HepG2 (cell line): ENCODE measurements at regions not wholly inside any gene's neighbourhood (a gene's known extent, or its start where the extent isn't known, plus 50 kb on each side); places are given as distances from the start of the nearest gene placed in this dataset.

Source experiments
- ATAC-seq: fragments of 200-7000 bp; cut with Tn5 transposase; 3 replicates; pipeline ENCODE4 v1.9.1; 2020; ENCODE audit warnings: mild to moderate bottlenecking, moderate library complexity
- BruUV-seq: library from RNA; stranded (reverse); fragments of 400-500 nt; replicated peaks from 2 replicates; lab custom pipeline; 2021; lab: Mats Ljungman, UMichigan
- CTCF ChIA-PET: fragments of 300-600 bp; formaldehyde crosslinking; extraction: SDS; loops from one replicate; lab custom pipeline; 2021; ENCODE audit warnings: low total read pairs, inconsistent platforms, low intra/inter-chr PET ratio; lab: Yijun Ruan, JAX
- POLR2A ChIA-PET: fragments of 350-600 bp; sonication (Branson Sonifier 250); formaldehyde crosslinking; loops from one replicate; lab custom pipeline; 2020; ENCODE audit warnings: antibody characterized with exemption, inconsistent platforms; lab: Yijun Ruan, JAX
- DNase-seq: peaks from one replicate; pipeline ENCODE4 v3.0.0-alpha.2; 2015; ENCODE audit warnings: low spot score
- FAIRE-seq: peaks from 3 replicates; lab custom pipeline; 2011; peaks lifted over from hg19 to GRCh38; lab: Jason Lieb, UNC
- H2AFZ ChIP-seq: one replicate; pipeline ENCODE4 v1.6.1; 2011; ENCODE audit warnings: low read length, inconsistent platforms
- H3K27ac ChIP-seq: fragments of 300-600 bp; 3 replicates; pipeline ENCODE4 v1.8.0; 2011; ENCODE audit warnings: mixed run types, mild to moderate bottlenecking, mixed read lengths, low read length, inconsistent platforms; ENCODE audit not compliant: insufficient read depth; ENCODE audit errors: extremely low read length
- H3K27me3 ChIP-seq, 2 experiments: fragments of 200-600 bp in 1 of 2; 2 replicates in 1 of 2; 3 replicates in 1 of 2; pipeline versions ENCODE4 v1.6.0 to v1.8.0; 2011; ENCODE audit warnings: low read length in 2 of 2, mild to moderate bottlenecking in 2 of 2, moderate library complexity in 2 of 2, inconsistent platforms in 1 of 2; ENCODE audit not compliant: insufficient read depth in 2 of 2, control insufficient read depth in 1 of 2
- H3K36me3 ChIP-seq, 2 experiments: fragments of 200-600 bp in 1 of 2; replicated peaks in 1 of 2; 2 replicates in 1 of 2; 3 replicates in 1 of 2; pipeline versions ENCODE4 v1.5.1 to v1.8.0; 2011; ENCODE audit warnings: low read length in 2 of 2, inconsistent platforms in 1 of 2; ENCODE audit not compliant: insufficient read depth in 2 of 2, control insufficient read depth in 1 of 2
- H3K4me1 ChIP-seq: 2 replicates; pipeline ENCODE4 v1.5.1; 2012; ENCODE audit warnings: low read length, inconsistent platforms; ENCODE audit not compliant: insufficient read depth
- H3K4me2 ChIP-seq: 2 replicates; pipeline ENCODE4 v1.6.0; 2011; ENCODE audit warnings: low read depth, low read length, inconsistent platforms
- H3K4me3 ChIP-seq, 3 experiments: fragments of 200-600 bp in 1 of 3; sonication (generic), shearing (Covaris generic) in 1 of 3; replicated peaks in 1 of 3; 2 replicates each; pipeline ENCODE4 v1.5.1; 2011 to 2016; ENCODE audit warnings: low read length in 3 of 3, inconsistent platforms in 2 of 3, low read depth in 2 of 3, mild to moderate bottlenecking in 2 of 3, control low read depth in 1 of 3, mixed read lengths in 1 of 3; ENCODE audit not compliant: insufficient read depth in 1 of 3
- H3K79me2 ChIP-seq: one replicate; pipeline ENCODE4 v1.6.1; 2011; ENCODE audit warnings: low read length, inconsistent platforms; ENCODE audit not compliant: insufficient read depth
- H3K9ac ChIP-seq: 2 replicates; pipeline ENCODE4 v1.6.0; 2011; ENCODE audit warnings: mild to moderate bottlenecking, low read depth, low read length, inconsistent platforms; ENCODE audit not compliant: insufficient read depth
- H3K9me3 ChIP-seq: 2 replicates; pipeline ENCODE4 v1.5.1; 2012; ENCODE audit warnings: mild to moderate bottlenecking, low read length
- H4K20me1 ChIP-seq: 2 replicates; pipeline ENCODE4 v1.6.0; 2011; ENCODE audit warnings: inconsistent platforms, mild to moderate bottlenecking, low read length, moderate library complexity; ENCODE audit not compliant: insufficient read depth
- FLYWCH1 ChIP-seq: sonication (generic); formaldehyde crosslinking; IDR thresholded peaks from 2 replicates; pipeline ENCODE4 v1.8.1; 2023; ENCODE audit warnings: mild to moderate bottlenecking, missing genetic modification reagents
- NCOA5 ChIP-seq: sonication (generic); formaldehyde crosslinking; IDR thresholded peaks from 2 replicates; pipeline ENCODE4 v1.4.0; 2020; ENCODE audit warnings: missing genetic modification reagents
- PAX8 ChIP-seq: sonication (generic); formaldehyde crosslinking; IDR thresholded peaks from 2 replicates; pipeline ENCODE4 v1.8.0; 2022; ENCODE audit warnings: mild to moderate bottlenecking, missing genetic modification reagents, borderline replicate concordance
- PRDM4 ChIP-seq: sonication (generic); formaldehyde crosslinking; IDR thresholded peaks from 2 replicates; pipeline ENCODE4 v1.9.0; 2021; ENCODE audit warnings: missing genetic modification reagents, borderline replicate concordance
- RXRA ChIP-seq: sonication (generic); formaldehyde crosslinking; IDR thresholded peaks from 2 replicates; pipeline ENCODE4 v1.5.1; 2020; ENCODE audit warnings: missing genetic modification reagents
- THYN1 ChIP-seq: sonication (generic); formaldehyde crosslinking; IDR thresholded peaks from 2 replicates; pipeline ENCODE4 v1.8.1; 2023; ENCODE audit warnings: low read depth, mild to moderate bottlenecking, moderate library complexity, missing genetic modification reagents, borderline replicate concordance
- ZNF101 ChIP-seq: sonication (generic); formaldehyde crosslinking; IDR thresholded peaks from 2 replicates; pipeline ENCODE4 v1.4.0; 2020; ENCODE audit warnings: mild to moderate bottlenecking, low read depth, missing genetic modification reagents, borderline replicate concordance
- ZNF256 ChIP-seq: sonication (generic); formaldehyde crosslinking; conservative IDR thresholded peaks from 2 replicates; pipeline ENCODE4 v1.4.0; 2020; ENCODE audit warnings: missing genetic modification reagents
- ZNF782 ChIP-seq: sonication (generic); formaldehyde crosslinking; IDR thresholded peaks from 2 replicates; pipeline ENCODE4 v1.4.0; 2020; ENCODE audit warnings: missing genetic modification reagents, mild to moderate bottlenecking, borderline replicate concordance
- WGBS: methylation state at CpG from one replicate; pipeline ENCODE4 v1.1.6; 2017; ENCODE audit warnings: low lambda C conversion rate; 5-methylcytosine and 5-hydroxymethylcytosine counted together
- in situ Hi-C: cut with HindIII; loops from 2 replicates; pipeline ENCODE4 v1.10.0; 2017; ENCODE audit warnings: low pct_unique_long_range_greater_than_20kb; ENCODE audit not compliant: extremely low pct_ligation_motif_present
- intact Hi-C: fragments of 100-400 bp; cut with micrococcal nuclease; formaldehyde crosslinking; loops from one replicate; pipeline ENCODE4 v1.10.0; 2022; ENCODE audit not compliant: unreplicated experiment

GRCh38 chr5:31106691-31107090 is 86.8 kb upstream of the CDH6 start:
- WGBS = 0% methylated on average over 4 of the region's 4 CpGs
- FAIRE-seq (no peak), DNase-seq (no peak), ATAC-seq (no peak)
- no peaks in the 10 kb centered on the region for H3K9me3 ChIP-seq
- H3K9ac ChIP-seq = no peak overlapping the region
- H3K36me3 ChIP-seq = no peaks in the 10 kb centered on the region
- no peak overlapping the region for H2AFZ ChIP-seq
- ChIA-PET POLR2A (no interaction called here), CTCF (no interaction called here)
- TF ChIP-seq RXRA (CRISPR knock-in tag) = no peak
- no peak for TF ChIP-seq PAX8 (CRISPR knock-in tag)
- no peak for TF ChIP-seq ZNF782
- TF ChIP-seq NCOA5 (CRISPR knock-in tag) = no peak
- TF ChIP-seq ZNF256 (CRISPR knock-in tag) = no peak
- TF ChIP-seq ZNF101 (CRISPR knock-in tag) = no peak
- no peak for TF ChIP-seq FLYWCH1 (CRISPR knock-in tag)
- no peak for TF ChIP-seq PRDM4 (CRISPR knock-in tag)
- TF ChIP-seq THYN1 = no peak
- H3K27me3 ChIP-seq = no peaks in the 10 kb centered on the region
- no peaks in the 10 kb centered on the region for H4K20me1 ChIP-seq
- H3K4me3 ChIP-seq = no peak overlapping the region
- no peaks in the 10 kb centered on the region for H3K79me2 ChIP-seq
- BruUV-seq = no TSS peak
- no peaks in the 10 kb centered on the region for H3K4me1 ChIP-seq
- H3K27ac ChIP-seq = no peak overlapping the region
- in situ Hi-C loops = no loop called here
- intact Hi-C loops = no loop called here
- H3K4me2 ChIP-seq = no peak overlapping the region
